GM12892 (cell line): ENCODE measurements at regions not wholly inside any gene's neighbourhood (a gene's known extent, or its start where the extent isn't known, plus 50 kb on each side); places are given as distances from the start of the nearest gene placed in this dataset.

Experiments
- POLR2A ChIP-seq: IDR thresholded peaks from 2 replicates; pipeline ENCODE4 v1.6.1; 2011; ENCODE audit warnings: low read depth, low read length, control low read depth
- POLR2AphosphoS5 ChIP-seq: IDR thresholded peaks from 2 replicates; pipeline ENCODE4 v1.6.1; 2011; ENCODE audit warnings: low read depth, low read length, control low read depth
- TAF1 ChIP-seq: IDR thresholded peaks from 2 replicates; pipeline ENCODE4 v1.6.1; 2011; ENCODE audit warnings: low read depth, mild to moderate bottlenecking, control low read depth, low read length, borderline replicate concordance

DNA sequence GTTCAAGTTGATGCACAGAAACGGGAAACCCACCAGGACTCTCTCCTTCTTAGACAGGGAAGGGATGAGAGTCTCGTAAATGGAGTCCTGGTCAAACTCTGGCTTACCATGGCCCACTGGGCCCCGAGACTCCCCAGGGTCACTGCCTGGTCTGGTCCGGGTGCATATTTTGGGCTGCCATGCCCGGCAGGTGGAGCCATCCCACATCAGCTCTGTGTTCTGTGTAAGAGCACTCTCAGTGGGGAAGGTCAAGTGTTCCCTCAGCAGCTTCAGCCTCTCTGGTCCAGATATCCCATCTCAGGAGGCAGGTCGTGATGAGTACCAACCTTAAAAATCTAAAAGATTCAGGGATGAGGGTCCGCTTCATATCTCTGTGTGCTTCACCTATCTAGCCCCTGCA is 138.8 kb downstream of the EDN3 start:
- TF ChIP-seq POLR2A: no peak
- no peak for TF ChIP-seq POLR2AphosphoS5
- no peak for TF ChIP-seq TAF1
